ENCODE measurements at regions not wholly inside any gene's neighbourhood (a gene's known extent, or its start where the extent isn't known, plus 50 kb on each side); places are given as distances from the start of the nearest gene placed in this dataset.

DNA sequence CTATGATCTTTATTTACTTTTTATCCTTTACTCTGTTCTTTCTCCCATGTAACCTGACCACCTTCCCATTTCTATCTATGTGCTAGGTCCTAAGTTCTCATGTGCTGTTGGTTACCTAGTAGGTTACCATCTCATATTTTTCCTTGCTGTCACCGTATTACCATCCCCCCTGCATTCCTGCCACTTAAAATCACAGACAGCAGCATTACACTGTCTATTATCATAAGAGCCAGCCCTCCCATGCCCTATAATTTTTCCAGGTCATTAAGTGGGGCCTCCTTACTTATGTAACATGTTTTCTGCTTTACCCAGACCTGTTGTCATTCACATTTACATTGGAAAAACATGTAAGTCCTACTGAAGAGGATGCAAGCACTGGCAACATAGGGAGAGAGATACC, 202.9 kb downstream of the HS3ST3A1 start:
- H3K9me3 Mint-ChIP-seq = peaks cover 8% of the 10 kb centered on the region
- TF ChIP-seq, protein P1, sequence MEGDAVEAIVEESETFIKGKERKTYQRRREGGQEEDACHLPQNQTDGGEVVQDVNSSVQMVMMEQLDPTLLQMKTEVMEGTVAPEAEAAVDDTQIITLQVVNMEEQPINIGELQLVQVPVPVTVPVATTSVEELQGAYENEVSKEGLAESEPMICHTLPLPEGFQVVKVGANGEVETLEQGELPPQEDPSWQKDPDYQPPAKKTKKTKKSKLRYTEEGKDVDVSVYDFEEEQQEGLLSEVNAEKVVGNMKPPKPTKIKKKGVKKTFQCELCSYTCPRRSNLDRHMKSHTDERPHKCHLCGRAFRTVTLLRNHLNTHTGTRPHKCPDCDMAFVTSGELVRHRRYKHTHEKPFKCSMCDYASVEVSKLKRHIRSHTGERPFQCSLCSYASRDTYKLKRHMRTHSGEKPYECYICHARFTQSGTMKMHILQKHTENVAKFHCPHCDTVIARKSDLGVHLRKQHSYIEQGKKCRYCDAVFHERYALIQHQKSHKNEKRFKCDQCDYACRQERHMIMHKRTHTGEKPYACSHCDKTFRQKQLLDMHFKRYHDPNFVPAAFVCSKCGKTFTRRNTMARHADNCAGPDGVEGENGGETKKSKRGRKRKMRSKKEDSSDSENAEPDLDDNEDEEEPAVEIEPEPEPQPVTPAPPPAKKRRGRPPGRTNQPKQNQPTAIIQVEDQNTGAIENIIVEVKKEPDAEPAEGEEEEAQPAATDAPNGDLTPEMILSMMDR (conservative IDR thresholded peaks at IDR 0.05) = no peak
- H3K27ac Mint-ChIP-seq (ENCODE audit: unreplicated experiment) = no peak overlapping the region
- peaks cover 43% of the 10 kb centered on the region for H3K4me1 Mint-ChIP-seq
- no peaks in the 10 kb centered on the region for H3K36me3 Mint-ChIP-seq (ENCODE audit: low read depth)
- no peaks in the 10 kb centered on the region for H3K27me3 Mint-ChIP-seq (ENCODE audit: low read depth)
- no peak overlapping the region for H3K4me3 Mint-ChIP-seq
- DNase-seq (ENCODE audit: low read depth, low spot score) = no peak

DNA sequence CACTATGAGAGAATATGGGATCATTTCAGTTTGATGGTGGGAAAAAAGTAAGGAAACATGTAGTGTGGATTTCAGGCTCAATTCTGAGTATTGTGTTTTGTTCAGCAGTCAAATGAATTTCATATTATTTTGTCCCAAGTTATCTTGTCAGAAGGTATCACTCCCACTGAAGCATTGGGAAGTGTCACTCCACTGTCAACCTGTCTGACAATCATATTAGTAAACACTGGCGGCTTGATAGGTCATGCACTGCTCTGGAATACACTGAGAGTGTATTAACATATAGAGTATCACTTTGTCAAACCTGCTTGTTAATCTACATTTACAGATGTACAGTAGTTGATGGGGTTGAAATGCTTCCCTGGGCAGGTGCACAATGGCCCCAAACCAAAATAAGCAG, 203.6 kb downstream of the HS3ST3A1 start:
- Mint-ChIP-seq H3K27me3 (ENCODE audit: low read depth) (no peaks in the 10 kb centered on the region), H3K4me3 (no peak overlapping the region), H3K27ac (ENCODE audit: unreplicated experiment) (no peak overlapping the region), H3K36me3 (ENCODE audit: low read depth) (no peaks in the 10 kb centered on the region), H3K9me3 (peaks cover 8% of the 10 kb centered on the region), H3K4me1 (peaks cover 36% of the 10 kb centered on the region)
- TF ChIP-seq, protein P1 (conservative IDR thresholded peaks at IDR 0.05) = no peak
- no peak for DNase-seq (ENCODE audit: low read depth, low spot score)

DNA sequence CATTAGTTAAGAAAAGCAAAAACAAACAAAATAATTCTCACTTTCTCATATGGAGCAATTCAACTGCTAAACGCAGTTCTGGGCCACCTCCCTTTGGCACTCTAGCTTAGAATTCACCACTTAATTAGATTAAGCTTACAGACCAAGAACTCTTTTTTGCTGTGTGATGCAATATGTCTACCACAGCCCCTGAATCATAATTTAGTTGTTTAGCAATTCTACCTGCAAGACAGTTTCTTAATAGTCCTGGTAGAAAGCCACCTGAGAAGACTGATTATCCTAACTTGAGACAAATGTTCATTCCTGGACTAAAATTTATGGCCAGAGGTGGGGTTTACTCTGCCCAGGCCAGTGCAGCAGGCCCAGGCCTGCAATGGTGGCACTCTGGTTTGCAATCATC, 205.9 kb downstream of the HS3ST3A1 start:
- peaks cover 35% of the 10 kb centered on the region for H3K4me1 Mint-ChIP-seq
- H3K9me3 Mint-ChIP-seq = peaks cover 3% of the 10 kb centered on the region
- H3K27ac Mint-ChIP-seq (ENCODE audit: unreplicated experiment) = peak overlapping the region; percentile 89
- no peaks in the 10 kb centered on the region for H3K27me3 Mint-ChIP-seq (ENCODE audit: low read depth)
- TF ChIP-seq, protein P1 (conservative IDR thresholded peaks at IDR 0.05) = no peak
- H3K4me3 Mint-ChIP-seq = no peak overlapping the region
- DNase-seq (ENCODE audit: low read depth, low spot score) = no peak
- H3K36me3 Mint-ChIP-seq (ENCODE audit: low read depth) = no peaks in the 10 kb centered on the region

DNA sequence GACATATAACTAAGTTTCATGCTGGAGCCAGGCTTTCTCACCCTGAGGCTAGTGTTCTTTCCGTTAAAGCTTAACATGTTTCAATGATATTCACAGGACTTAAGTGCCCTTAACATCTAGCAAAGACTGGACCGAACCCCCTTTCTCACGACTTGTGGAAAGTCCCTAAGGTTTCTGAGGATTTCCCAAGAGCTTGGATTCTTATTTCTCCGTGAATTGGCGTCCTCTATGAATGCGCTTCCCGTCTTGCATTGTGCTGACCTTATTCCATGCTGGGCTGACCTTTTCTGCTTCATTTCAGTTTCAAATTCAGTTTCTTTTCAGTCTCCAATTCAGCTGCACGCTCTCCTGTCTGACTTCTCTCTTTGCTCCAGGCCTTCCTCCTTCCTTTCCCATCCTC, 206.4 kb downstream of the HS3ST3A1 start:
- Mint-ChIP-seq H3K27me3 (ENCODE audit: low read depth) (no peaks in the 10 kb centered on the region), H3K36me3 (ENCODE audit: low read depth) (no peaks in the 10 kb centered on the region), H3K27ac (ENCODE audit: unreplicated experiment) (peak overlapping the region; percentile 89), H3K9me3 (peaks cover 3% of the 10 kb centered on the region), H3K4me1 (peaks cover 35% of the 10 kb centered on the region), H3K4me3 (no peak overlapping the region)
- TF ChIP-seq, protein P1 (conservative IDR thresholded peaks at IDR 0.05) = no peak
- DNase-seq (ENCODE audit: low read depth, low spot score) = no peak

DNA sequence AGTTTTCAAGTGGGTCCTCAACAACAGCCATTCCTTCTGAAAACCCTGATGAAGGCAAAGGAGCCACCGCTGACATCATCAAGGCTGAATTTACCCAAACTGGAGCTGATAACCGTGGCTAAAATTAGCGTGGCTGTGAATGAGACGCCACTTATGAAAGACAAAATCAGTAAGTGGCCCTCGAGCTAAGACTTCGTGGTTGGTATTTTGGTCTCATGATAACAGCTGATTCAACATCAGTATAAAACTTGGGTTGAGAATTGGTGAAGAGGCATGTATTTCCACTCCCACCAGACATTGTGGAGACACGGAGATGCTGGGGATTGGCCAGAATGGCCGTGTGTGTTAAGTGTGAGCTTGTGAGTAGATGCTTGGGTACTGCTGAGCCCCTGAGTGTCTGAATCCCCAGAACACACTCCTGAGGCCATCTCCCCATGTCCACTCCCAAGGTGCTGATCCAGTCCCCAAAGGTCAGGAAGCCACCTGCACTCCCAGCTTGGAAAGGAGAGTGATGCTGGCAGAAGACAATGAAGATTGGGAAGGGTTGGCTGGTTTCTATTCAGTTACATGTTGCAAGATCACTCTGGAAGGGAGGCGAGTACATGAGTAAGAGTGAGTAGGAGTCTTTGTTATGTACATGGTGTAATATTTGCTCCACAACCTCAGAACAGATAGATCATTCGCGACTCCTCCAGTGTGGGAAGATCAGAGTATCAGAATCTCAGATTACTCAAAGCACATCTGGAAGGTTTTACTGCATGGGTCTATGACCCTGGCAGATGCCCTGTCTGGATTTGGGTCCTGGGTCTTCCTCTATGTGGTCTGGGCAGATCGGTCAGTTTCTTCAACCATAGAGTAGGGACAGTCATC, 207.7 kb downstream of the HS3ST3A1 start:
- H3K36me3 Mint-ChIP-seq (ENCODE audit: low read depth) = no peaks in the 10 kb centered on the region
- H3K27me3 Mint-ChIP-seq (ENCODE audit: low read depth) = no peaks in the 10 kb centered on the region
- peaks cover 29% of the 10 kb centered on the region for H3K4me1 Mint-ChIP-seq
- H3K27ac Mint-ChIP-seq (ENCODE audit: unreplicated experiment) = no peak overlapping the region
- no peak for DNase-seq (ENCODE audit: low read depth, low spot score)
- no peak overlapping the region for H3K4me3 Mint-ChIP-seq
- TF ChIP-seq, protein P1 (conservative IDR thresholded peaks at IDR 0.05) = no peak
- H3K9me3 Mint-ChIP-seq = peaks cover 3% of the 10 kb centered on the region
